ENCODE measurements at regions not wholly inside any gene's neighbourhood (a gene's known extent, or its start where the extent isn't known, plus 50 kb on each side); places are given as distances from the start of the nearest gene placed in this dataset.

DNA sequence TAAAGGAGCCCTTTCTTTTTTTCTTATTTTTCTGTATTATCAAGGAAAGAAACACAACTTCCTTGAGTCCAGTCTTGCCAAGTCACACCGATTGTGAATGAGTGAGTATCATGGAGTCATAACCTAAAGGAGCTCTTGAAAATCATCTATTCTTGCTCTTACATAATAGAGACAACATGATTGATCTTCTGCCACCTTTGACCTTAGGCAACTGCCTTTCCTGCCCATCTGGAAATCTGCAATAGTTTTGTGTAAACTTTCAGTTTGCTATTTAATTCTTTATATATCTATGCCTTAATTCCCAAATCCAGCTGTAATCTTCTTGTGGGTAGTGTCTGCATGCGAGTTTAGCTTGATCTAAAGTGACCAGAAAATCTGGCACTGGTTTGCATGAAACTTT lies 149.9 kb upstream of the FST start:
- CTCF ChIA-PET = interaction anchor here (0.6 kb wide), 1 partner anchor 122 kb away, joined by 3 read pairs; no protein-coding TSS in a partner anchor
- no peak for TF ChIP-seq CTCF (IDR thresholded peaks at IDR 0.05; ENCODE audit: insufficient read depth, low read depth, low read length)
- Histone ChIP-seq H3K36me3 (ENCODE audit: control insufficient read depth, insufficient read depth, low read length) (no peaks in the 10 kb centered on the region), H3K4me3 (ENCODE audit: low read depth, low read length) (no peak overlapping the region), H3K27me3 (ENCODE audit: control insufficient read depth, insufficient read depth, low read length) (no peaks in the 10 kb centered on the region)
- no peak for DNase-seq (ENCODE audit: low read depth)
- POLR2A ChIA-PET = no interaction called here

DNA sequence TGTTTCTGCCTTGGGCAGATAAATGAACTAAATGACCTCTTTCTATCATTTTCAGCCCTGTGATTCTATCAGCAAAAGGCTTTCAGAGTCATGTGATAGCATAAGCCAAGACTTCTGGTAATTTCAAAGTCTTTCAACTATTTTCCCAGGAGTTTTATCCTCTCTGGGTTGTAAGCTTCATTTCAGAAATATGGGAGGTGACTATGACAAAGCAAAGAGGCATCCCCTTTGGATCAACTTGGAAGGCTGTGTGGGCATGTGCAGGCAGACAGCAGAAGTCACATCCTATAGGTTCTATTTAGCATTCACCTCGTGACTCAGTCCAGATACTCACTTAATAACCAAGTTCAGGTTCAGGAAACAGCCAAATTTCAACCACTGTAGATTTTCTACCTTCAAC lies 149.0 kb upstream of the FST start:
- no peak for DNase-seq (ENCODE audit: low read depth)
- POLR2A ChIA-PET = no interaction called here
- Histone ChIP-seq H3K4me3 (ENCODE audit: low read depth, low read length) (no peak overlapping the region), H3K36me3 (ENCODE audit: control insufficient read depth, insufficient read depth, low read length) (no peaks in the 10 kb centered on the region), H3K27me3 (ENCODE audit: control insufficient read depth, insufficient read depth, low read length) (no peaks in the 10 kb centered on the region)
- CTCF ChIA-PET = no interaction called here
- no peak for TF ChIP-seq CTCF (IDR thresholded peaks at IDR 0.05; ENCODE audit: insufficient read depth, low read depth, low read length)

DNA sequence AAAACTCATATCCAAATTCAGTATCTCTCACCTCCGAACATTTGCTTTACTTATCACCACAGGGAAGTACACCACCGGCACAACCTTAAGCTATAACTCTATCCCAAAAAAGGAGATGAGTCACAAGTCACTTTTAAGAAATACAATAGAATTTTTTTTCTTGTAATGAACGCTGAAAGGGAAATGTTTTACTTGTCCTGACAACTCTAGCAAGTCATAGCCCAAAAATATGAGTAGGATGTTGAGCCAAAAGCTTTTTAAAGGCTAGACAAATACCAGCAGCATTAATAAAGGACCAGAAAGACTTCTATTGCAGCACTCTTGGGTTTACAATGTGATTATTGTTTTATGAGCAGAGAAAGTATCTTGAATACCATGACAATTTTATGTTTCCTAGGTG lies 147.3 kb upstream of the FST start:
- H3K4me3 ChIP-seq (ENCODE audit: low read depth, low read length) = no peak overlapping the region
- ChIA-PET POLR2A (no interaction called here), CTCF (interaction anchor here (0.7 to 1.1 kb wide), 2 partner anchors 29 to 32 kb away, joined by 3 read pairs; no protein-coding TSS in a partner anchor)
- DNase-seq (ENCODE audit: low read depth) = peak; percentile 84
- H3K36me3 ChIP-seq (ENCODE audit: control insufficient read depth, insufficient read depth, low read length) = no peaks in the 10 kb centered on the region
- TF ChIP-seq CTCF (IDR thresholded peaks at IDR 0.05; ENCODE audit: insufficient read depth, low read depth, low read length) = no peak
- no peaks in the 10 kb centered on the region for H3K27me3 ChIP-seq (ENCODE audit: control insufficient read depth, insufficient read depth, low read length)

DNA sequence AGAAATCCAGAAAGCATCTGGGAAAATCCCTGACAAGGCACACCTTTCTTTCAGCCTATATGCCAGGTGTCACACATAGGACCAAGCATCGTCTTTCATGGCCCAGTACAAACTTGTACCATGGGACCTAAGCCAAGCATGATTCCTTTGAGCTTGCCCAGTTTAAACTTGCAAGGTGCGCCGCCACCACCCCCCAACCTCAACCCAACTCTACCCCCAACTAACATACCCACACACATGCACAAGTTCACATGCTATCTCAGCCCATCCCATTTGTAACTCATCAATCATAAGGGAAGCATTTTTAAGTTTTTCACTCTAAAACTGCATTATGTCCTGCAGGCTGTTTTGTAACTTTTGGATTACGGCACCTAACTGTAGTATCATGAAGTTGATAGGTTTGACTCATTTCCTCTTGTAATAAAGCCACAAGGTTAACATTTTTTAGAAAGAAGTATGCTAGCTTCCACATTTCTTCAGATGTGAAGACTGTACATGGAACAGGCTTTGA lies 145.9 kb upstream of the FST start:
- H3K27me3 ChIP-seq (ENCODE audit: control insufficient read depth, insufficient read depth, low read length) = no peaks in the 10 kb centered on the region
- TF ChIP-seq CTCF (IDR thresholded peaks at IDR 0.05; ENCODE audit: insufficient read depth, low read depth, low read length) = no peak
- H3K4me3 ChIP-seq (ENCODE audit: low read depth, low read length) = no peak overlapping the region
- CTCF ChIA-PET = interaction anchor here (1.1 kb wide), 1 partner anchor 102 kb away, joined by 3 read pairs; no protein-coding TSS in a partner anchor
- DNase-seq (ENCODE audit: low read depth) = no peak
- POLR2A ChIA-PET = interaction anchor here (0.6 kb wide), 1 partner anchor 88 kb away, joined by 5 read pairs; no protein-coding TSS in a partner anchor
- H3K36me3 ChIP-seq (ENCODE audit: control insufficient read depth, insufficient read depth, low read length) = no peaks in the 10 kb centered on the region

DNA sequence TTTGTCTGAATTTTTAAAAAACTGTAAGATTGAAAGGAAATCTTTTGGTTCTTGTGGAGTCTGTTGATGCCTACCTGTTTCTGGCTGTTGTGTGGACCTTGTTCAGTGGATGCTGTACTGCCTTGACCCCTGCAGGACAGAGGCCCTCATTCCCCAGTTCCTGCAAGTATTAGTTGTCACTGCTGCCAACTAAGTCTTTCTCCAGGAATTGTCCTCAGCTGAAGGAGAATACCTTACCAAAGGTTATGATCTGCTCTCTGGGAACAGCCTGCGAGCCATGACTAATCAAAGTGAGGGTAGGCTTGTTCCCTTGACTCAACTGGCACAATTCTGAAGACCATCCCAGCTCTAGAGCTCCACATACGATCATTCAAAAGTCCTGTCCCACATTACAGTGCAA lies 145.3 kb upstream of the FST start:
- TF ChIP-seq CTCF (IDR thresholded peaks at IDR 0.05; ENCODE audit: insufficient read depth, low read depth, low read length) = no peak
- no peaks in the 10 kb centered on the region for H3K27me3 ChIP-seq (ENCODE audit: control insufficient read depth, insufficient read depth, low read length)
- H3K4me3 ChIP-seq (ENCODE audit: low read depth, low read length) = no peak overlapping the region
- DNase-seq (ENCODE audit: low read depth) = no peak
- ChIA-PET CTCF (interaction anchor here (1.1 kb wide), 1 partner anchor 102 kb away, joined by 3 read pairs; no protein-coding TSS in a partner anchor), POLR2A (no interaction called here)
- no peaks in the 10 kb centered on the region for H3K36me3 ChIP-seq (ENCODE audit: control insufficient read depth, insufficient read depth, low read length)
